IMR-90 (cell line): ENCODE measurements at regions not wholly inside any gene's neighbourhood (a gene's known extent, or its start where the extent isn't known, plus 50 kb on each side); places are given as distances from the start of the nearest gene placed in this dataset.
A peak's percentile ranks its signal among the peaks of the same experiment; 100 is the strongest.

ENCODE experiments used
- ATAC-seq: fragments of 200-7000 bp; cut with Tn5 transposase; 2 replicates; pipeline ENCODE4 v1.9.1; 2020; ENCODE audit warnings: low read depth, mild to moderate bottlenecking, moderate library complexity
- BruUV-seq: library from RNA; stranded (reverse); fragments of 400-500 nt; replicated peaks from 2 replicates; lab custom pipeline; 2021; lab: Mats Ljungman, UMichigan
- CTCF ChIA-PET: fragments of 300-600 bp; formaldehyde crosslinking; extraction: SDS; loops from one replicate; lab custom pipeline; 2021; ENCODE audit warnings: antibody characterized with exemption; lab: Yijun Ruan, JAX
- POLR2A ChIA-PET: fragments of 300-600 bp; sonication (Branson Sonifier 250); formaldehyde crosslinking; loops from one replicate; lab custom pipeline; 2022; ENCODE audit warnings: antibody characterized with exemption; ENCODE audit not compliant: unreplicated experiment; lab: Charles Lee
- DNase-seq: peaks from one replicate; pipeline ENCODE4 v3.0.0; 2013
- H2AFZ ChIP-seq: replicated peaks from 2 replicates; pipeline ENCODE3; 2013; ENCODE audit warnings: low read length, mild to moderate bottlenecking; ENCODE audit not compliant: poor library complexity
- H2AK5ac ChIP-seq: 2 replicates; pipeline ENCODE4 v1.6.1; 2013; ENCODE audit warnings: low read depth, low read length, inconsistent platforms
- H2AK9ac ChIP-seq: replicated peaks from 2 replicates; pipeline ENCODE3; 2013; ENCODE audit warnings: mild to moderate bottlenecking, low read depth, low read length, moderate library complexity; ENCODE audit not compliant: poor library complexity
- H2BK120ac ChIP-seq: 2 replicates; pipeline ENCODE4 v1.6.1; 2013; ENCODE audit warnings: low read depth, low read length, inconsistent platforms
- H2BK15ac ChIP-seq: 3 replicates; pipeline ENCODE4 v1.6.1; 2013; ENCODE audit warnings: low read depth, low read length, inconsistent platforms
- H2BK20ac ChIP-seq: 2 replicates; pipeline ENCODE4 v1.6.1; 2013; ENCODE audit warnings: low read depth, mild to moderate bottlenecking, inconsistent platforms, low read length, moderate library complexity
- H2BK5ac ChIP-seq: 2 replicates; pipeline ENCODE4 v1.6.1; 2013; ENCODE audit warnings: mild to moderate bottlenecking, low read depth, low read length, inconsistent platforms; ENCODE audit not compliant: poor library complexity, severe bottlenecking
- H3K14ac ChIP-seq: replicated peaks from 2 replicates; pipeline ENCODE4 v1.6.1; 2013; ENCODE audit warnings: low read depth, low read length, inconsistent platforms
- H3K18ac ChIP-seq: 2 replicates; pipeline ENCODE4 v1.6.1; 2013; ENCODE audit warnings: low read depth, low read length, control low read depth
- H3K23ac ChIP-seq: 2 replicates; pipeline ENCODE4 v1.6.1; 2013; ENCODE audit warnings: low read depth, low read length, inconsistent platforms
- H3K27ac ChIP-seq: 2 replicates; pipeline ENCODE4 v1.5.1; 2013; ENCODE audit warnings: mild to moderate bottlenecking, control low read depth, low read length; ENCODE audit not compliant: insufficient read depth
- H3K27me3 ChIP-seq: 2 replicates; pipeline ENCODE4 v1.6.1; 2013; ENCODE audit warnings: low read length; ENCODE audit not compliant: control insufficient read depth, insufficient read depth
- H3K36me3 ChIP-seq: 2 replicates; pipeline ENCODE4 v1.6.1; 2013; ENCODE audit warnings: low read length, mixed read lengths; ENCODE audit not compliant: control insufficient read depth, insufficient read depth
- H3K4ac ChIP-seq: 2 replicates; pipeline ENCODE4 v1.6.1; 2013; ENCODE audit warnings: low read depth, low read length, inconsistent platforms
- H3K4me1 ChIP-seq: 2 replicates; pipeline ENCODE4 v1.6.1; 2013; ENCODE audit warnings: low read length, mixed read lengths; ENCODE audit not compliant: control insufficient read depth, insufficient read depth
- H3K4me2 ChIP-seq: 2 replicates; pipeline ENCODE4 v1.6.1; 2013; ENCODE audit warnings: low read depth, mild to moderate bottlenecking, control low read depth, low read length, moderate library complexity
- H3K4me3 ChIP-seq: 2 replicates; pipeline ENCODE4 v1.5.1; 2013; ENCODE audit warnings: low read depth, mild to moderate bottlenecking, control low read depth, low read length, moderate library complexity; ENCODE audit not compliant: insufficient read depth
- H3K56ac ChIP-seq: 2 replicates; pipeline ENCODE4 v1.6.1; 2013; ENCODE audit warnings: low read length, inconsistent platforms; ENCODE audit not compliant: insufficient read depth; ENCODE audit errors: extremely low read depth
- H3K79me1 ChIP-seq, 2 experiments: 2 replicates each; pipeline ENCODE4 v1.6.1; 2013; ENCODE audit warnings: low read length in 2 of 2, inconsistent platforms in 1 of 2, low read depth in 1 of 2
- H3K9ac ChIP-seq: 2 replicates; pipeline ENCODE4 v1.6.1; 2013; ENCODE audit warnings: low read depth, low read length, control low read depth
- H3K9me1 ChIP-seq: 2 replicates; pipeline ENCODE4 v1.6.1; 2013; ENCODE audit warnings: low read length, inconsistent platforms; ENCODE audit not compliant: insufficient read depth
- H3K9me3 ChIP-seq: 2 replicates; pipeline ENCODE4 v1.6.1; 2013; ENCODE audit warnings: low read length; ENCODE audit not compliant: control insufficient read depth, insufficient read depth
- H4K20me1 ChIP-seq: 2 replicates; pipeline ENCODE4 v1.6.1; 2013; ENCODE audit warnings: low read length, inconsistent platforms; ENCODE audit not compliant: insufficient read depth
- H4K5ac ChIP-seq: 2 replicates; pipeline ENCODE4 v1.6.1; 2013; ENCODE audit warnings: mild to moderate bottlenecking, low read depth, low read length, control low read depth
- H4K8ac ChIP-seq, 2 experiments: 2 replicates each; pipeline ENCODE4 v1.6.1; 2013; ENCODE audit warnings: low read depth in 2 of 2, low read length in 2 of 2, control low read depth in 1 of 2, inconsistent platforms in 1 of 2
- H4K91ac ChIP-seq: 2 replicates; pipeline ENCODE4 v1.6.1; 2013; ENCODE audit warnings: low read depth, low read length, inconsistent platforms; ENCODE audit not compliant: insufficient read depth
- NFE2L2 ChIP-seq: fragments of 150-350 bp; IDR thresholded peaks from 2 replicates; pipeline ENCODE4 v1.6.1; 2016; ENCODE audit warnings: low read depth, mild to moderate bottlenecking, low read length
- RAD21 ChIP-seq: IDR thresholded peaks from 2 replicates; pipeline ENCODE4 v1.6.1; 2012; ENCODE audit warnings: low read length, improper control_type of control experiment
- WGBS, 2 experiments: methylation state at CpG; one replicate each; pipeline versions ENCODE4 v1.1.5 to v1.1.7; 2013; ENCODE audit warnings: missing lambda C conversion rate in 2 of 2; ENCODE audit not compliant: insufficient read length in 1 of 2; ENCODE audit errors: extremely low coverage in 2 of 2; 5-methylcytosine and 5-hydroxymethylcytosine counted together
- dilution Hi-C: fragments of 300-500 bp; cut with HindIII; formaldehyde crosslinking; loops from one replicate; pipeline ENCODE4 v1.14.3; 2018; ENCODE audit warnings: low sequenced_read_pairs; ENCODE audit not compliant: unreplicated experiment
- in situ Hi-C: fragments of 300-500 bp; cut with MboI; formaldehyde crosslinking; loops from 3 replicates; pipeline ENCODE4 v1.14.3; 2019; ENCODE audit warnings: low sequenced_read_pairs, inconsistent platforms, mixed read lengths
- intact Hi-C: fragments of 100-400 bp; cut with micrococcal nuclease; formaldehyde crosslinking; loops from 2 replicates; pipeline ENCODE4 v1.10.0; 2022
- TF ChIP-seq, protein P1 (sequence below): conservative IDR thresholded peaks from 2 replicates; pipeline ENCODE4 v1.5.1; 2012; ENCODE audit warnings: mild to moderate bottlenecking, low read depth, low read length, improper control_type of control experiment

DNA sequence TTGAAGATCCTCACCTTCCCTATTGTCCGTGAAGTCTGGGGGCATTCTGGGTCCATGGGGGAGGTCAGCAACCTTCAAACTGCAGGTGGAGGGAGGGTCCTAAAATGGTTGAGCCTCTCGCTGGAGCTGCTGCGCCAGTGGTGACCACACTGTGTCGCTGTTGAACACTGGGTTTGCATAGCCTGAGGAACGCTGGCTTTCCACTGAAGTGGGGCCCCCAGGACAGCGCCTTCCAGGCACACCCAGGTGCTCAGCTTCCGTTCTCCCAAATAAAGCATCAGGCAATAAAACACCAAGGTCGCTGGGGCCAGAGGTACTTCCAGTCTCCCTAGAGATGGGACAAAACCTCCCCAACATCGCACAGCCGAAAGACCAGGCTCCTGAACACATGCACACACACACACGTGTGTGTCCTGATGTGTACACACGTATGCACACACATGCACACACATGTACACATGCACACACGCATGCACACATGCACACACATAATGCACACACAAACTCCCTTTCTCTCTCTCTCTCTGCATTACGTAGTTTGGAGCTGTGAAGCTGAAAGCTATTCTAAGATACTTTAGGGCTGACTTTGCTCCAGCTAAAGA, 120.6 kb downstream of the IRF8 start:
- Histone ChIP-seq H3K9ac (no peak overlapping the region), H2BK20ac (no peak overlapping the region), H3K56ac (no peak overlapping the region), H2AK9ac (no peak overlapping the region), H4K20me1 (no peaks in the 10 kb centered on the region), H3K4me1 (no peaks in the 10 kb centered on the region), H3K4ac (no peak overlapping the region), H3K4me3 (no peak overlapping the region), H3K23ac (no peak overlapping the region), H3K79me1 (no peaks in the 10 kb centered on the region), H3K9me3 (peaks cover 26% of the 10 kb centered on the region), H2AFZ (no peak overlapping the region), H4K8ac (no peak overlapping the region), H2BK5ac (no peak overlapping the region), H3K9me1 (no peaks in the 10 kb centered on the region), H3K27me3 (peaks cover 51% of the 10 kb centered on the region), H3K18ac (no peak overlapping the region), H2AK5ac (no peak overlapping the region), H3K14ac (no peak overlapping the region), H4K5ac (no peak overlapping the region), H2BK120ac (no peak overlapping the region), H3K36me3 (no peaks in the 10 kb centered on the region), H3K27ac (no peak overlapping the region), H4K91ac (no peak overlapping the region), H3K4me2 (no peak overlapping the region), H2BK15ac (no peak overlapping the region)
- dilution Hi-C loops, result no loop called here
- no peak for ATAC-seq
- intact Hi-C loops, result loop anchor here (5.0 kb wide), 1 partner anchor 503 kb away; no protein-coding TSS in a partner anchor
- ChIA-PET CTCF (interaction anchor here (0.5 to 0.9 kb wide), 3 partner anchors 198 to 205 kb away, joined by 3 to 6 read pairs (median 3); no protein-coding TSS in a partner anchor), POLR2A (no interaction called here)
- no TSS peak for BruUV-seq
- no peak for TF ChIP-seq NFE2L2
- TF ChIP-seq, protein P1, sequence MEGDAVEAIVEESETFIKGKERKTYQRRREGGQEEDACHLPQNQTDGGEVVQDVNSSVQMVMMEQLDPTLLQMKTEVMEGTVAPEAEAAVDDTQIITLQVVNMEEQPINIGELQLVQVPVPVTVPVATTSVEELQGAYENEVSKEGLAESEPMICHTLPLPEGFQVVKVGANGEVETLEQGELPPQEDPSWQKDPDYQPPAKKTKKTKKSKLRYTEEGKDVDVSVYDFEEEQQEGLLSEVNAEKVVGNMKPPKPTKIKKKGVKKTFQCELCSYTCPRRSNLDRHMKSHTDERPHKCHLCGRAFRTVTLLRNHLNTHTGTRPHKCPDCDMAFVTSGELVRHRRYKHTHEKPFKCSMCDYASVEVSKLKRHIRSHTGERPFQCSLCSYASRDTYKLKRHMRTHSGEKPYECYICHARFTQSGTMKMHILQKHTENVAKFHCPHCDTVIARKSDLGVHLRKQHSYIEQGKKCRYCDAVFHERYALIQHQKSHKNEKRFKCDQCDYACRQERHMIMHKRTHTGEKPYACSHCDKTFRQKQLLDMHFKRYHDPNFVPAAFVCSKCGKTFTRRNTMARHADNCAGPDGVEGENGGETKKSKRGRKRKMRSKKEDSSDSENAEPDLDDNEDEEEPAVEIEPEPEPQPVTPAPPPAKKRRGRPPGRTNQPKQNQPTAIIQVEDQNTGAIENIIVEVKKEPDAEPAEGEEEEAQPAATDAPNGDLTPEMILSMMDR, result peak; percentile 31; the same call in 1 of the 2 replicates
- peak; percentile 15 for TF ChIP-seq RAD21
- in situ Hi-C loops, result loop anchor here (5.0 kb wide), 1 partner anchor 197 kb away; no protein-coding TSS in a partner anchor
- DNase-seq, result no peak
- WGBS, 2 experiments, result 44% methylated on average over 6 of the region's 14 CpGs; no CpG with 5 or more reads in 1 of the 2 experiments
